BJ (cell line): ENCODE measurements at regions not wholly inside any gene's neighbourhood (a gene's known extent, or its start where the extent isn't known, plus 50 kb on each side); places are given as distances from the start of the nearest gene placed in this dataset.

Experiments used
- CTCF ChIA-PET: fragments of 350-600 bp; formaldehyde crosslinking; extraction: SDS; loops from one replicate; lab custom pipeline; 2021; ENCODE audit warnings: antibody characterized with exemption, inconsistent platforms; lab: Yijun Ruan, JAX
- POLR2A ChIA-PET: fragments of 300-600 bp; sonication (Branson Sonifier 250); formaldehyde crosslinking; extraction: SDS; loops from one replicate; lab custom pipeline; 2021; ENCODE audit warnings: antibody characterized with exemption; lab: Charles Lee
- DNase-seq: peaks from one replicate; pipeline ENCODE4 v3.0.0-alpha.2; 2011; ENCODE audit warnings: low read depth
- H3K27me3 ChIP-seq: 2 replicates; pipeline ENCODE4 v1.6.0; 2011; ENCODE audit warnings: low read length; ENCODE audit not compliant: control insufficient read depth, insufficient read depth
- H3K36me3 ChIP-seq: 2 replicates; pipeline ENCODE4 v1.5.1; 2011; ENCODE audit warnings: low read length; ENCODE audit not compliant: control insufficient read depth, insufficient read depth
- H3K4me3 ChIP-seq: 2 replicates; pipeline ENCODE4 v1.5.1; 2011; ENCODE audit warnings: low read depth, mild to moderate bottlenecking, control low read depth, low read length
- CTCF ChIP-seq: IDR thresholded peaks from 2 replicates; pipeline ENCODE4 v1.5.1; 2011; ENCODE audit warnings: low read depth, mild to moderate bottlenecking, control low read depth, inconsistent platforms, low read length, moderate library complexity; ENCODE audit not compliant: insufficient read depth

DNA sequence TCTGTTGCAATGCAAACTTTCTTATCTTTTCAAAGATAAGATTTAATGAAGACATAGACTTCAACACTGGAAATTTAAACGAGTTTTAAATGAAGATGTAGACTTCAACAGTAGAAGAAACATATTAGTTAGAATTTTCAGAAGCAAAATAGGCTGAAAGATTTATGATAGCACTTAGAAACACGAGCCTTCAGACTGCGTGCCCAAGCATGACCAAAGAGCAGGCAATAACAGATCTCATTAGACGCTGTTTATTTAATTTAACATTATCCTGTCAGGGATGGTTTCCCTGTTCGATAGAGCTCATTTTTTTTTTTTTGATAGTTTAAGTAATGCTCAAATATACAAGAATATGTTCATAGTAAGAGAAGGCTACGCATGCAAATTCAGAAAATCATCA lies 604.7 kb upstream of the SOX9 start:
- CTCF ChIA-PET, result no interaction called here
- POLR2A ChIA-PET, result interaction anchor here (0.6 kb wide), 1 partner anchor 11 kb away, joined by 3 read pairs; no protein-coding TSS in a partner anchor
- H3K27me3 ChIP-seq, result no peaks in the 10 kb centered on the region
- DNase-seq, result no peak
- TF ChIP-seq CTCF, result no peak
- no peak overlapping the region for H3K4me3 ChIP-seq
- no peaks in the 10 kb centered on the region for H3K36me3 ChIP-seq

DNA sequence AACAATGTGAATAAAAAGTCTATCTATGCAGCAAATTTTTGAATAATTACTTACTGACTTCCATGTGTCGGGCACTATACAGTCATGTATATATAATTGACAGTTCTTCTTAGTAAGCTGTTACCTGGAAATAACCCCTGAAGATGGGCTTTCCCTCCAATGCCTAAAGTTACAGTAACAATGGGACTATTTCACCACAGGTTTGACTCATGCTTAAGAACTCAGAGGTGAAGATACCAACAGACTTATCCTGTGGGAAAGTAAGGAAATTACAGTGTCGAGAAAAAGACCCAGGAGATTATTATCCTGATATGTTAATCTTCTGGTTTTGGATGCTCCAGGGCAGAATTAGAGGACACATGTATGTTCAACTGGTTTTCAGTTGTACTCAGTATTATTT lies 601.5 kb upstream of the SOX9 start:
- H3K27me3 ChIP-seq, result no peaks in the 10 kb centered on the region
- no peak overlapping the region for H3K4me3 ChIP-seq
- ChIA-PET CTCF (no interaction called here), POLR2A (no interaction called here)
- DNase-seq, result no peak
- no peaks in the 10 kb centered on the region for H3K36me3 ChIP-seq
- no peak for TF ChIP-seq CTCF

DNA sequence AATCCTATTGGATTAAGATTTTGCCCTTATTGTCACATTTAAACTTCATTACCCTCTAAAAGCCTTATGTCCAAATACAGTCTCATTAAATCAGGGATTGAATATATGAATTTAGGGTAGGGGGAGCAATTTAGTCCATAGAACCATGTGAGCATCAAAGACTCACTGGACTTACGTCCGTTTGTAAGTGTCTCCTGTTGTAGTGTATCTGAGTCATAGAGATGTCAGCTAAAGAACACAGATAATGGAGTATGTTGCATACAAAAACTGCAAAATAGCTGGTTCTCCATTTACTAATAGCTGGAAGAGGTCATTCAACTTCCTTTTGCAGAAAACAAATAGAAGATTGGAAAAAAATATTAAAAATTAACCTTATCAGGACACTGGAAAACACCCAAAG lies 599.1 kb upstream of the SOX9 start:
- ChIA-PET POLR2A (no interaction called here), CTCF (interaction anchor here (0.8 kb wide), 1 partner anchor 10 kb away, joined by 4 read pairs; no protein-coding TSS in a partner anchor)
- DNase-seq, result no peak
- H3K36me3 ChIP-seq, result no peaks in the 10 kb centered on the region
- H3K27me3 ChIP-seq, result no peaks in the 10 kb centered on the region
- no peak overlapping the region for H3K4me3 ChIP-seq
- TF ChIP-seq CTCF, result no peak

- TF ChIP-seq CTCF, result no peak
- POLR2A ChIA-PET, result no interaction called here
- no peaks in the 10 kb centered on the region for H3K36me3 ChIP-seq
- no peak for DNase-seq
- CTCF ChIA-PET, result interaction anchor here (0.8 kb wide), 1 partner anchor 11 kb away, joined by 4 read pairs; no protein-coding TSS in a partner anchor
- no peaks in the 10 kb centered on the region for H3K27me3 ChIP-seq
- no peak overlapping the region for H3K4me3 ChIP-seq
These were observed 598.4 kb upstream of the SOX9 start for GRCh38 chr17:71522383-71522782.

- no peak for TF ChIP-seq CTCF
- ChIA-PET CTCF (interaction anchor here (0.6 kb wide), 1 partner anchor 17 kb away, joined by 3 read pairs; no protein-coding TSS in a partner anchor), POLR2A (no interaction called here)
- no peak for DNase-seq
- H3K36me3 ChIP-seq, result no peaks in the 10 kb centered on the region
- no peak overlapping the region for H3K4me3 ChIP-seq
- no peaks in the 10 kb centered on the region for H3K27me3 ChIP-seq
These were observed 593.5 kb upstream of the SOX9 start for GRCh38 chr17:71527311-71527710.
